NCI-H69 (cell line): ENCODE measurements at regions not wholly inside any gene's neighbourhood (a gene's known extent, or its start where the extent isn't known, plus 50 kb on each side); places are given as distances from the start of the nearest gene placed in this dataset.
A peak's percentile ranks its signal among the peaks of the same experiment; 100 is the strongest.

Source experiments
- DNase-seq: peaks from one replicate; lab custom pipeline; 2025; lab: John Stamatoyannopoulos, UW

GRCh38 chr11:116162086-116162885 lies 610.5 kb downstream of the BUD13 start:
- DNase-seq = peak; percentile 85

DNA sequence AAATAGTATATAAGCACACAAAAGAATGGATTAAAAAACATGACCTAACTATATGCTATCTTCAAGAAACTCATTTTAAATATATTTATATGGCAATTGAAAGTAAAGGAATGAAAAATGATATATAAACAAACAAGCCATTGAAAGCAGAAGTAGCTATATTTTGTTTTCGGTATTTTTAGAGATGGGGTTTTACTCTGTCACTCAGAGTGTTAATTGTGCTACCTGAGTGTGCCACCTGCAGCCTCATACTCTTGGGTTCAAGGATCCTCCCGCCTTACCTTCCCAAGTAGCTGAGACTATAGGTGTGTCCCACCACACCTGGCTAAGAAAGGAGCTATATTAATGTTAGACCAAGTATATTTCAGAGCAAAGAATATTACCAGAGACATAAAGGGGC lies 624.1 kb downstream of the BUD13 start:
- no peak for DNase-seq

DNA sequence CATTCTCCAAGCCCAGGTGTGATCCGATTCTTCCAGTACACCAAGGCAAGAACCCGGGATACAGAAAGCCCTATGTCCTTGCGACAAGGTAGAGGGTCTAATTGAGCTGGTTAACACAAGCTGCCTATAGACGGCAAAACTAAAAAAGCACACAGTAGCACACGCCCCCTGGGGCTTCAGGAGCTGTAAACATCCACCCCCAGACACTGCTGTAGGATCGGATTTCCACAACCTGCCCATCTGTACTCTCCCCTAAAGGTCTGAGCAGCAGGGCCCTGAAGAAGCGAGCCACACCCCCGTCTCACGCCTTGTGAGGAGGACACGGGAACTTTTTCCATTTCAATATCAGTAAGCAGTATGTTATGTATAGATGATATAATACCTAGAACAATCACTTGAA lies 624.7 kb downstream of the BUD13 start:
- DNase-seq = peak; percentile 93

GRCh38 chr11:116145187-116145865 lies 627.5 kb downstream of the BUD13 start:
- DNase-seq = no peak

- no peak for DNase-seq
Measured at GRCh38 chr11:116144387-116144958, 628.3 kb downstream of the BUD13 start.

- no peak for DNase-seq
Measured at GRCh38 chr11:116138280-116138679, 634.1 kb upstream of the CADM1 start.

- no peak for DNase-seq
Measured at GRCh38 chr11:116137753-116138152, 633.5 kb upstream of the CADM1 start.

- DNase-seq = no peak
Measured at GRCh38 chr11:116136987-116137674, 632.9 kb upstream of the CADM1 start.

DNA sequence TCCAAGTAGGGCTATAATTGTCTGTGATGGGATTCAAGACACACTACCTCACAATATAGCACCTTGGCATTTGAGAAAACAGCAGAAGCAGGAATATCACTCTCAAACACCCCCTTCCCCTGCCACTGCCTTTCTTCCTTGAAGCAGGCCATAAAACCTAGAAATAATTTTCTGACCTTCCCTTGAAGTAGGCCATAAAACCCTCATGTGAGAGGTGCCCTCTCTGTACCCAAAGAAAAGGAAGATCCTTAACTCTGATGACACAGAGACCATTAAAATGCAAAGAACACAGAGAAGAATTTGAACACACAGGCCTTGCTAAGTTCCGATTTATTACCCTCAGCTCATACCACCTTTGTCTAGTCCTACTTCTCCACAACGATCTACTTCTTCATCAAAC lies 631.7 kb upstream of the CADM1 start:
- DNase-seq = no peak

DNA sequence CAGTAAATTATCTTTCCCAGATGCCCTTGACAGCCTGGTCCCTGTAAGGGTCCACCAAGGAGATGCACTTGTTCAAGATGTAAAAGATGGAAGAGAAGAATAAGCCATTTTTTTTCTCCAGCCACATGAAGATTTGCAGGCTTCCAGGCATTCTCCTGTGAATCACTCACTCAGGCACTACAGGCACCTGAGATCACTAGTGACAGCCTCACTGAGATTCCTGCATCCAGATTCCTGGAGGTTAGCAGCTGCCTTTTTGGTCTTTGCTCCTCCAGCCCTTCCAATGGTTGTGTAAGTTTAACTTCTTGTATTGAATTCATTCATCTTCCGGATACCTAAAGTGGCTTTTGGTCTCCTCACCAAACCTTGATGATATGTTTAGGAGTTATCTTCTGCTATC lies 630.2 kb upstream of the CADM1 start:
- no peak for DNase-seq

DNA sequence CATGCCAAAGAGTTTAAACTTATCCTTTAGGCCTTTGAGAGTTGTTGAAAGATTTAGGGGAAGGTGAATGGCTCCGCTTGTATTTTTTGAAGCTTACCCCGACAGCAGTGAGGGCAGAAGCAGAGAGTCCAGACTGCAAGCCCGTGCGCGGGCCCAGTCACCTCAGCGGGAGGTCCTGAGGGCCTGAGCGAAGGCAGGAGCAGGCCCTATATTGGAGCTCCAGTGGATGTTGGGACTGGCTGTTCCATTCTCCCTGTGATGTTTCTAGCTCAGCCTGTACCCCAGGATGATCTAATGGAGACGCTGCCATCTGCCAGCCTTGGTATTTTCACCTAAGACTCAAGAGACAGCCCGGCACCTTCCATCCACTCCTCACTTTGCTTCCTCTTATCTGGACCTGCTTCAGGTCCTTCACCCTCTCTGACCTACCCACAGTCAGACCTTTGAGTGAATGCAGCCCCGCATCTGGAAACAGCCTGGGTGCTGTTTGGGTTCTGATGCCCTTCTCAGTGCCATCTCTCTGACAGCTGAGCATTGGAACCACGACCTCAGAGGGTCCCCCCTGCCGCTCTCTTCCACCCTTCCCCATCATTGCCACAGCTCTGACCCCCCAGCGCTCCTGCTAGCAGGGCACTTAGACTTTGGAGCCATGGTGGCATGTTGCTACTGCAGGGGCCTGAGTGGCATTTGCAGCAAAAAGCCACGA lies 628.2 kb upstream of the CADM1 start:
- no peak for DNase-seq

GRCh38 chr11:116130122-116130521 lies 625.9 kb upstream of the CADM1 start:
- peak; percentile 58 for DNase-seq

GRCh38 chr11:116129456-116129855 lies 625.2 kb upstream of the CADM1 start:
- peak; percentile 83 for DNase-seq

DNA sequence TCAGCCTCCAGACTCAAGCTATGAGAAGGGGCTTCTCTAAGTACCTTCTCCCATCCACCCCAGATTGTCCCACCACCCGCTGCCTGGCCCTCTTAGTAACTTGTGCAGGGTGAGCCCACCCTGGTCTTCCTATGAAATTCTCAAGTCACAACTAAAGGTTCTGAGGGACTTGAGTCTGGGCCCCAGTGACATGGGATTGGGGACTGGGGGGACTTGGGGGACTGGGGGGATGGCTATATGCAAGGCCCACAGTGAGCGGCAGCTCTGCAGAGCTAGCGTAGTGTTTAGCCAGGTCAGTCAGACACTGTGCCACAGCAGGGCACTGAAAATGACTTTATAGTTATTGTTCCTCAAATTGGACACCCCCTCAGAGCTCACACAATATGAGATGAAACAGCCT lies 622.3 kb upstream of the CADM1 start:
- peak; percentile 69 for DNase-seq

GRCh38 chr11:116124922-116125714 lies 620.9 kb upstream of the CADM1 start:
- DNase-seq = no peak

GRCh38 chr11:116123739-116124138 lies 619.5 kb upstream of the CADM1 start:
- DNase-seq = no peak

GRCh38 chr11:116122697-116123472 lies 618.7 kb upstream of the CADM1 start:
- DNase-seq = no peak

DNA sequence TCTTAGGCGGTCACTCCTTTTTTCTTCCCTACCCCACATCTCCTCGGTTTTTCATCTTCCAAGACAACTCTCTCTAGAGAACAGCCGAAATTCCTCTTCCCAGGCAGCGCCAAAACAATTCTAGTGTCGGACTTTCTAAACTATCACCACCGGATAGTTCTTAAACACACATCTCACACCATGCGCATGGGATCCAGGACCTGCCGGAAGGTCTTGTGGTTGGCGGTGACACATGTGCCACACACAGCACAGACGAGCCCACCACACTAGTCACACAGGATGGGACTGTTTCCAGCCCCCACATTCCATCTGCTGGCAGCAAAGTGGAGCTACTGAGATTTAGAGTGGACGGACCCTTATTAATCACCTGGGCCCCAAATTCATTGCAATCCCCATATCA lies 614.9 kb upstream of the CADM1 start:
- DNase-seq = no peak

- DNase-seq = no peak
Measured at GRCh38 chr11:116118138-116118470, 613.9 kb upstream of the CADM1 start.

DNA sequence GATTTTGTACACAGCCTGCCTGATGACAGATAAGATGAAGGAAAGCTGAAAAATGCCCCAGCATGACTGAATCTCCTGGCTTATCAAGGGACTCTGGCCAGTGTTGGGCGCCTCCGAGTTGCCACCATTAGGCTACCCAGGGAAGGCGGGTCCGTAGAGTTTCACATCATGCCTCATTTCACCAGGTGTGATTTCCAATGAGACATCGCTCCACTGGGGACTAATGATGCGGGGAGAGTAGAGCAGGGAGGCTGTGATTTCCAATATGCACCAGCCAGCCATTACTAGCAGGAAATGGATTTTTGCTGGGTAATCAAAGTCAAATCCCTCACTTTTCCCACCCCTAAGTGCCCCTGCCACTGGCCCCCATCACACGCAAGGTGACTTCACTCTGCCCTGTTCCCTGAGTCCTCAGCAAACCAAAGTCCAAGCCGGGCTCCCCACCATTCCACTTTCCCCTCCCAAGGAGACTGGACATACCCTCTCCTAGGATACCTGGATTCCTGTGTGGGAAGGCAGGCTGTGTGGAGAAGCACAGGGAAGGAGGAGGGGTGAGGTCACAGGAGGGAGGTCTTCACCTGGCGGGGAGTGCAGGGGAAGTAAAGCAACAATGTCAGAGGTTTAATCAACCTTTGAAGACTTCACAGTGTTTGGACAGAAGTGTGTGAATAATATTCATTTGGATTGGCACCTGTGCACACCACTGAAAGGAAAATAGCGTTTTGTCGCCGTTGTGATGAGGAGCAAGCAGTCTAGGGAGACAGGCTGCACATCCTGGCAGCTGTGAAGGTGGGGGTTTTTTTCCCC lies 613.3 kb upstream of the CADM1 start:
- no peak for DNase-seq
